Adrenal gland (tissue), 9 donors: ENCODE measurements at regions not wholly inside any gene's neighbourhood (a gene's known extent, or its start where the extent isn't known, plus 50 kb on each side); places are given as distances from the start of the nearest gene placed in this dataset.

Source experiments
- DNase-seq, 7 donors: peaks; one replicate each; pipeline ENCODE4 v3.0.0-alpha.2; 2019 to 2020
- H3K27ac ChIP-seq, 5 donors: fragments of 200-600 bp; sonication (generic) in 4 of 5; 1 replicate in 3 of 5; 2 replicates in 2 of 5; pipeline versions ENCODE4 v1.5.1 to v1.8.0; 2016 to 2020; ENCODE audit warnings: mild to moderate bottlenecking in 1 of 5
- H3K27me3 ChIP-seq: fragments of 200-600 bp; 2 replicates; pipeline ENCODE4 v1.8.0; 2021
- H3K36me3 ChIP-seq, 2 donors: fragments of 200-600 bp; replicated peaks in 1 of 2; 1 replicate in 1 of 2; 2 replicates in 1 of 2; pipeline versions ENCODE4 v1.5.1 to v1.8.0; 2018 to 2022
- H3K4me1 ChIP-seq, 2 donors: fragments of 200-600 bp; replicated peaks in 1 of 2; 1 replicate in 1 of 2; 2 replicates in 1 of 2; pipeline versions ENCODE4 v1.5.1 to v1.8.0; 2018 to 2021
- H3K4me3 ChIP-seq, 4 donors: fragments of 200-600 bp; sonication (generic) in 3 of 4; one replicate each; pipeline ENCODE4 v1.5.1; 2016 to 2018
- H3K9me3 ChIP-seq, 3 donors: fragments of 200-600 bp; sonication (generic) in 1 of 3; replicated peaks in 1 of 3; 1 replicate in 2 of 3; 2 replicates in 1 of 3; pipeline versions ENCODE4 v1.5.1 to v1.8.0; 2016 to 2021
- CTCF ChIP-seq, 6 experiments: fragments of 450-650 bp in 4 of 6; fragments of 200-600 bp in 2 of 6; sonication (generic) in 1 of 6; IDR thresholded peaks; 1 replicate in 5 of 6; 2 replicates in 1 of 6; pipeline versions ENCODE4 v1.5.1 to v1.8.0; 2016 to 2021; ENCODE audit warnings: antibody characterized with exemption in 6 of 6, mild to moderate bottlenecking in 2 of 6, moderate library complexity in 1 of 6
- POLR2A ChIP-seq, 2 donors: fragments of 450-650 bp; IDR thresholded peaks; one replicate each; pipeline ENCODE4 v1.6.1; 2017; ENCODE audit warnings: antibody characterized with exemption in 2 of 2, mild to moderate bottlenecking in 2 of 2, moderate library complexity in 1 of 2
- WGBS, 4 donors: extraction: QIAGEN DNeasy Blood & Tissue Kit in 2 of 4; methylation state at CpG; one replicate each; pipeline versions ENCODE4 v1.1.5 to v1.1.7; 2013 to 2017; 5-methylcytosine and 5-hydroxymethylcytosine counted together
- intact Hi-C, 2 donors: fragments of 100-400 bp; cut with DNase I; formaldehyde crosslinking; loops; one replicate each; pipeline versions ENCODE4 v1.14.1 to v1.15.0; 2022 to 2023
- donor health status: healthy with polysubstance abuse.
- donor health status: Bipolar disorder and iron deficiency.
- donor health status: DM: yes; HTN: yes; CAD: no.
- donor health status: DM: no; HTN: no; CAD: no.
- donor health status: DM: no; HTN: no; CAD: no.

GRCh38 chr12:93058280-93058679 lies 129.2 kb upstream of the EEA1 start:
- intact Hi-C loops, result no loop called here
- TF ChIP-seq POLR2A (IDR thresholded peaks at IDR 0.05), result no peak
- TF ChIP-seq CTCF (IDR thresholded peaks at IDR 0.05), result no peak
- 73 to 89% (median 80%) methylated on average over 7 of the region's 7 CpGs for WGBS, 4 donors
- no peaks in the 10 kb centered on the region for H3K27me3 ChIP-seq
- no peaks in the 10 kb centered on the region for H3K36me3 ChIP-seq
- H3K9me3 ChIP-seq, result no peaks in the 10 kb centered on the region
- H3K27ac ChIP-seq, result no peak overlapping the region
- H3K4me3 ChIP-seq, result no peak overlapping the region
- DNase-seq, result no peak
- no peaks in the 10 kb centered on the region for H3K4me1 ChIP-seq

GRCh38 chr12:93059288-93059687 lies 130.2 kb upstream of the EEA1 start:
- WGBS, 4 donors, result 86 to 92% (median 90%) methylated on average over 2 of the region's 2 CpGs
- H3K4me3 ChIP-seq, result no peak overlapping the region
- H3K27me3 ChIP-seq, result no peaks in the 10 kb centered on the region
- no peak overlapping the region for H3K27ac ChIP-seq
- H3K4me1 ChIP-seq, result no peaks in the 10 kb centered on the region
- DNase-seq, result no peak
- H3K36me3 ChIP-seq, result no peaks in the 10 kb centered on the region
- intact Hi-C loops, result no loop called here
- TF ChIP-seq POLR2A (IDR thresholded peaks at IDR 0.05) (no peak), CTCF (IDR thresholded peaks at IDR 0.05) (no peak)
- H3K9me3 ChIP-seq, result no peaks in the 10 kb centered on the region

GRCh38 chr12:93059925-93060665 lies 131.0 kb upstream of the EEA1 start:
- intact Hi-C loops, result no loop called here
- WGBS, 4 donors, result 69 to 77% (median 72%) methylated on average over 5 of the region's 5 CpGs

More at GRCh38 chr12:93059925-93060665, 131.0 kb upstream of the EEA1 start:
- no peak overlapping the region for H3K27ac ChIP-seq
- no peaks in the 10 kb centered on the region for H3K9me3 ChIP-seq
- no peak for DNase-seq
- TF ChIP-seq POLR2A (IDR thresholded peaks at IDR 0.05), result no peak
- TF ChIP-seq CTCF (IDR thresholded peaks at IDR 0.05), result no peak
- H3K36me3 ChIP-seq, result no peaks in the 10 kb centered on the region
- H3K4me3 ChIP-seq, result no peak overlapping the region
- no peaks in the 10 kb centered on the region for H3K4me1 ChIP-seq
- H3K27me3 ChIP-seq, result no peaks in the 10 kb centered on the region
